OCI-LY7 (cell line): ENCODE measurements at regions not wholly inside any gene's neighbourhood (a gene's known extent, or its start where the extent isn't known, plus 50 kb on each side); places are given as distances from the start of the nearest gene placed in this dataset.

Experiments used
- BruUV-seq: library from RNA; stranded (reverse); fragments of 400-500 nt; replicated peaks from 2 replicates; lab custom pipeline; 2021; lab: Mats Ljungman, UMichigan
- CTCF ChIA-PET: fragments of 300-600 bp; sonication (Branson Sonifier 250); formaldehyde crosslinking; loops from one replicate; lab custom pipeline; 2022; ENCODE audit warnings: antibody characterized with exemption; ENCODE audit not compliant: unreplicated experiment; lab: Charles Lee
- POLR2A ChIA-PET: fragments of 300-600 bp; sonication (Branson Sonifier 250); formaldehyde crosslinking; loops from one replicate; lab custom pipeline; 2022; ENCODE audit warnings: antibody characterized with exemption; lab: Charles Lee
- DNase-seq: peaks from one replicate; pipeline ENCODE4 v3.0.0-alpha.2; 2015; ENCODE audit warnings: low spot score
- H2AFZ ChIP-seq: fragments of 200-600 bp; sonication (generic), shearing (Covaris generic); 2 replicates; pipeline ENCODE4 v1.6.1; 2014; ENCODE audit warnings: mild to moderate bottlenecking, antibody characterized with exemption, low read length, moderate library complexity
- H3K27ac ChIP-seq: fragments of 200-600 bp; sonication (generic); 2 replicates; pipeline ENCODE4 v1.5.1; 2014; ENCODE audit warnings: mixed run types, low read depth, mild to moderate bottlenecking, moderate library complexity, low read length, inconsistent platforms; ENCODE audit not compliant: poor library complexity, severe bottlenecking
- H3K36me3 ChIP-seq: fragments of 200-600 bp; sonication (generic); 2 replicates; pipeline ENCODE4 v1.6.1; 2014; ENCODE audit warnings: mild to moderate bottlenecking, antibody characterized with exemption, low read length, moderate library complexity, mixed read lengths; ENCODE audit not compliant: insufficient read depth
- H3K4me1 ChIP-seq: fragments of 200-600 bp; sonication (generic); 2 replicates; pipeline ENCODE4 v1.5.1; 2014; ENCODE audit warnings: mild to moderate bottlenecking, low read length; ENCODE audit not compliant: insufficient read depth, poor library complexity, severe bottlenecking
- H3K4me2 ChIP-seq: fragments of 200-600 bp; sonication (generic); 2 replicates; pipeline ENCODE4 v1.6.1; 2014; ENCODE audit warnings: mild to moderate bottlenecking, low read length
- H3K4me3 ChIP-seq: fragments of 200-600 bp; sonication (generic); 2 replicates; pipeline ENCODE4 v1.5.1; 2014; ENCODE audit warnings: mild to moderate bottlenecking, low read depth, low read length; ENCODE audit not compliant: poor library complexity, severe bottlenecking
- H3K79me2 ChIP-seq: fragments of 200-600 bp; sonication (generic); 2 replicates; pipeline ENCODE4 v1.6.1; 2016; ENCODE audit warnings: low read depth, mild to moderate bottlenecking, low read length, moderate library complexity, mixed read lengths; ENCODE audit not compliant: insufficient read depth
- H3K9me2 ChIP-seq: fragments of 200-600 bp; sonication (generic); 2 replicates; pipeline ENCODE4 v1.6.1; 2016; ENCODE audit warnings: mild to moderate bottlenecking, low read length, mixed read lengths; ENCODE audit not compliant: insufficient read depth
- H3K9me3 ChIP-seq: fragments of 200-600 bp; sonication (generic); 2 replicates; pipeline ENCODE4 v1.6.1; 2014; ENCODE audit warnings: mild to moderate bottlenecking, mixed run types, low read length, mixed read lengths
- H4K20me1 ChIP-seq: fragments of 200-600 bp; sonication (generic); 2 replicates; pipeline ENCODE4 v1.6.1; 2014; ENCODE audit warnings: mild to moderate bottlenecking, antibody characterized with exemption, low read length, moderate library complexity, mixed read lengths; ENCODE audit not compliant: insufficient read depth
- EZH2phosphoT487 ChIP-seq: fragments of 200-600 bp; sonication (generic); IDR thresholded peaks from 2 replicates; pipeline ENCODE4 v1.6.1; 2018; ENCODE audit warnings: low read depth, borderline replicate concordance, mild to moderate bottlenecking, mixed run types, antibody characterized with exemption, low read length, moderate library complexity, mixed read lengths
- intact Hi-C: fragments of 100-400 bp; cut with micrococcal nuclease; formaldehyde crosslinking; loops from one replicate; pipeline ENCODE4 v1.10.0; 2022; ENCODE audit not compliant: unreplicated experiment
- TF ChIP-seq, protein P1 (sequence below): fragments of 200-600 bp; sonication (generic); conservative IDR thresholded peaks from 2 replicates; pipeline ENCODE4 v1.5.1; 2014; ENCODE audit warnings: mild to moderate bottlenecking, antibody characterized with exemption, low read length, moderate library complexity, mixed read lengths

DNA sequence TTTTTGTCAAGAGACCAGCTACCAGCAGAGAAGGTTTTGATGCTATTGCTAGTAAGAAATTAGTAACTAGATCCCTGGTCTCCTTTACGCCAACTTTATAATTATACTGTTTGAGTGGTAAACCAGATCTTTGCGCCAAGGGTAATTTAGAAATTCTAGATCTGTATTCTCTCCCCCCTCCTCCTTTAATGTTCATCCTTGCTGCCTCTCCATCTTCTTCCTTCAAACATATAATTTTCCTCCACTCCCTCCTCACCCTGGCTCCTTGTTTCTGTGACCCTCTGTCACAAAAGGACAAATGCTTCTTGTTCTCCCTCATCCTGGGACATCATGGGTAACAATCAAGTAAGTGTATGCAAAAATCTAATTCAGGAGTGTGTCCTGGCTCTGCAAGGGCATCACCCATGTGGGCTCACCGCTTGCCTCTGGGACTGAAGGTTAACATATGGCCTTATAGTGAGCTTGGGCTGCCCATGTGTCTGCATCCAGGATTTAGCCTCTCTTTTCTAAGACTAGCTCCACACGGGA lies 121.2 kb downstream of the BAMBI start:
- H3K4me2 ChIP-seq = no peak overlapping the region
- H3K4me3 ChIP-seq = no peak overlapping the region
- intact Hi-C loops = no loop called here
- no peak overlapping the region for H3K27ac ChIP-seq
- H3K79me2 ChIP-seq = no peaks in the 10 kb centered on the region
- ChIA-PET POLR2A (no interaction called here), CTCF (no interaction called here)
- H3K9me3 ChIP-seq = no peaks in the 10 kb centered on the region
- H3K4me1 ChIP-seq = no peaks in the 10 kb centered on the region
- H3K9me2 ChIP-seq = no peaks in the 10 kb centered on the region
- BruUV-seq = no TSS peak
- H2AFZ ChIP-seq = no peak overlapping the region
- TF ChIP-seq, protein P1, sequence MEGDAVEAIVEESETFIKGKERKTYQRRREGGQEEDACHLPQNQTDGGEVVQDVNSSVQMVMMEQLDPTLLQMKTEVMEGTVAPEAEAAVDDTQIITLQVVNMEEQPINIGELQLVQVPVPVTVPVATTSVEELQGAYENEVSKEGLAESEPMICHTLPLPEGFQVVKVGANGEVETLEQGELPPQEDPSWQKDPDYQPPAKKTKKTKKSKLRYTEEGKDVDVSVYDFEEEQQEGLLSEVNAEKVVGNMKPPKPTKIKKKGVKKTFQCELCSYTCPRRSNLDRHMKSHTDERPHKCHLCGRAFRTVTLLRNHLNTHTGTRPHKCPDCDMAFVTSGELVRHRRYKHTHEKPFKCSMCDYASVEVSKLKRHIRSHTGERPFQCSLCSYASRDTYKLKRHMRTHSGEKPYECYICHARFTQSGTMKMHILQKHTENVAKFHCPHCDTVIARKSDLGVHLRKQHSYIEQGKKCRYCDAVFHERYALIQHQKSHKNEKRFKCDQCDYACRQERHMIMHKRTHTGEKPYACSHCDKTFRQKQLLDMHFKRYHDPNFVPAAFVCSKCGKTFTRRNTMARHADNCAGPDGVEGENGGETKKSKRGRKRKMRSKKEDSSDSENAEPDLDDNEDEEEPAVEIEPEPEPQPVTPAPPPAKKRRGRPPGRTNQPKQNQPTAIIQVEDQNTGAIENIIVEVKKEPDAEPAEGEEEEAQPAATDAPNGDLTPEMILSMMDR = no peak
- TF ChIP-seq EZH2phosphoT487 = no peak
- H3K36me3 ChIP-seq = no peaks in the 10 kb centered on the region
- DNase-seq = no peak
- H4K20me1 ChIP-seq = no peaks in the 10 kb centered on the region

DNA sequence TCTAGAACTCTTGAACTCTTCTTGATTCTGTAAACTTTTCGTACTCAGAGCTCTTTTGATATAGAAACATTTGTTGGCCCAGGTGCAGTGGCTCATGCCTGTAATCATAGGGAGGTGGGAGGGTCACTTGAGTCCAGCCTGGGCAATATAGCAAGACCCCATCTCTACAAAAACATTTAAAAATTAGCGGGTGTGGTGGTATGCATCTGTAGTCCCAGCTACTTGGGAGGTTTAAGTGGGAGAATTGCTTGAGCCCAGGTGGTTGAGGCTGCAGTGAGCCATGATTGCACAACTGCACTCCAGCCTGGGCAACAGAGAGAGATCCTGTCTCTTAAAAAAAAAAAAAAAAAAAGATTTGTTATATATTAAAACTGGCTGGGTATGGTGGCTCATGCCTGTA lies 121.6 kb downstream of the BAMBI start:
- Histone ChIP-seq H3K9me2 (no peaks in the 10 kb centered on the region), H4K20me1 (no peaks in the 10 kb centered on the region), H3K4me3 (no peak overlapping the region), H2AFZ (no peak overlapping the region), H3K36me3 (no peaks in the 10 kb centered on the region), H3K9me3 (no peaks in the 10 kb centered on the region), H3K4me2 (no peak overlapping the region), H3K79me2 (no peaks in the 10 kb centered on the region), H3K27ac (no peak overlapping the region), H3K4me1 (no peaks in the 10 kb centered on the region)
- DNase-seq = no peak
- ChIA-PET CTCF (no interaction called here), POLR2A (no interaction called here)
- TF ChIP-seq, protein P1 = no peak
- TF ChIP-seq EZH2phosphoT487 = no peak
- BruUV-seq = no TSS peak
- intact Hi-C loops = no loop called here

DNA sequence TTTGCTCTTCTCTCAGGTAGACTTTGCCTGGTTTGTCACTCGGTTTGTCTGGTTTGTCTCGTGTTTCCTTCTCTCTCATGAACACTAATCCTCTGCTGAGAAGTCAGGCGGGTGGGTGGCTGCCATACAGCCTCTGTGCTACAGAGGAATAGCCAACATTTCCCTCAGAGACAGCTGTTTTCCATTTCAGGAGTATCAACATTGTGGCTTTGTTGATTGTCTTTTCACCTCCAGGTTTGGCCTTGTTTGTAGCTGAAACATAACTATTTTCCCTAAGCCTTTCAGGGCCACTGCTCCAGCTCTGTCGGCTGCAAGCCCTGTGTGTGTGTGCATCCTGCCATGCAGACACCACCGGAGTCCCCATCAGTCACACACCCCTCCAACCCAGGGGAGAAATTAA lies 122.8 kb downstream of the BAMBI start:
- intact Hi-C loops = no loop called here
- TF ChIP-seq, protein P1 = no peak
- no peak for TF ChIP-seq EZH2phosphoT487
- H3K4me2 ChIP-seq = no peak overlapping the region
- no peaks in the 10 kb centered on the region for H3K79me2 ChIP-seq
- H3K9me3 ChIP-seq = no peaks in the 10 kb centered on the region
- ChIA-PET POLR2A (no interaction called here), CTCF (no interaction called here)
- no peaks in the 10 kb centered on the region for H3K36me3 ChIP-seq
- H3K27ac ChIP-seq = no peak overlapping the region
- no peak for DNase-seq
- H3K4me3 ChIP-seq = no peak overlapping the region
- H3K4me1 ChIP-seq = no peaks in the 10 kb centered on the region
- no peaks in the 10 kb centered on the region for H4K20me1 ChIP-seq
- no peaks in the 10 kb centered on the region for H3K9me2 ChIP-seq
- no TSS peak for BruUV-seq
- no peak overlapping the region for H2AFZ ChIP-seq
